NCI-H748 (cell line): ENCODE measurements at regions not wholly inside any gene's neighbourhood (a gene's known extent, or its start where the extent isn't known, plus 50 kb on each side); places are given as distances from the start of the nearest gene placed in this dataset.

Source experiments
- DNase-seq: peaks from one replicate; lab custom pipeline; 2025; ENCODE audit not compliant: unreplicated experiment; lab: John Stamatoyannopoulos, UW

GRCh38 chr3:46146548-46146947, 61.6 kb downstream of the CCR1 start:
- no peak for DNase-seq

- no peak for DNase-seq
These were observed 62.1 kb downstream of the CCR1 start for GRCh38 chr3:46146021-46146420.

GRCh38 chr3:46145147-46145546, 63.0 kb downstream of the CCR1 start:
- no peak for DNase-seq

GRCh38 chr3:46143951-46144473, 64.1 kb downstream of the CCR1 start:
- DNase-seq, result no peak

GRCh38 chr3:46141813-46142212, 66.3 kb downstream of the CCR1 start:
- no peak for DNase-seq

GRCh38 chr3:46138581-46138980, 69.5 kb downstream of the CCR1 start:
- DNase-seq, result no peak

- DNase-seq, result no peak
These were observed 72.6 kb downstream of the CCR1 start for GRCh38 chr3:46135475-46135874.

GRCh38 chr3:46133285-46133684, 74.8 kb downstream of the CCR1 start:
- no peak for DNase-seq

GRCh38 chr3:46132565-46132964, 75.5 kb downstream of the CCR1 start:
- no peak for DNase-seq

GRCh38 chr3:46131884-46132450, 76.1 kb downstream of the CCR1 start:
- no peak for DNase-seq

GRCh38 chr3:46130631-46131310, 77.3 kb downstream of the CCR1 start:
- no peak for DNase-seq

- DNase-seq, result no peak
These were observed 78.4 kb downstream of the CCR1 start for GRCh38 chr3:46129588-46130272.

GRCh38 chr3:46127503-46127902, 80.6 kb downstream of the CCR1 start:
- no peak for DNase-seq

GRCh38 chr3:46124216-46125177, 83.6 kb downstream of the CCR1 start:
- DNase-seq, result no peak

GRCh38 chr3:46123646-46124045, 84.5 kb downstream of the CCR1 start:
- no peak for DNase-seq

GRCh38 chr3:46122091-46122490, 86.0 kb downstream of the CCR1 start:
- no peak for DNase-seq

GRCh38 chr3:46120983-46121382, 87.1 kb downstream of the CCR1 start:
- DNase-seq, result no peak

- DNase-seq, result no peak
These were observed 88.2 kb downstream of the CCR1 start for GRCh38 chr3:46119709-46120498.

- no peak for DNase-seq
These were observed 88.9 kb downstream of the CCR1 start for GRCh38 chr3:46119253-46119652.

GRCh38 chr3:46116996-46117395, 89.7 kb upstream of the XCR1 start:
- no peak for DNase-seq
